Neuronal stem cell (in vitro differentiated cells): ENCODE measurements at regions not wholly inside any gene's neighbourhood (a gene's known extent, or its start where the extent isn't known, plus 50 kb on each side); places are given as distances from the start of the nearest gene placed in this dataset.

ENCODE experiments used
- DNase-seq: peaks from one replicate; pipeline ENCODE4 v3.0.0-alpha.2; 2013; ENCODE audit warnings: low spot score
- H2AFZ ChIP-seq: one replicate; pipeline ENCODE4 v1.6.1; 2013; ENCODE audit warnings: mild to moderate bottlenecking, low read length, inconsistent platforms
- H2AK5ac ChIP-seq: 2 replicates; pipeline ENCODE4 v1.6.1; 2013; ENCODE audit warnings: low read depth, mild to moderate bottlenecking, inconsistent platforms, low read length, moderate library complexity, mixed read lengths
- H2BK120ac ChIP-seq: 2 replicates; pipeline ENCODE4 v1.6.1; 2013; ENCODE audit warnings: low read depth, mild to moderate bottlenecking, inconsistent platforms, low read length, moderate library complexity, mixed read lengths
- H2BK12ac ChIP-seq: one replicate; pipeline ENCODE4 v1.6.1; 2013; ENCODE audit warnings: low read length, inconsistent platforms
- H2BK15ac ChIP-seq: 2 replicates; pipeline ENCODE4 v1.6.1; 2013; ENCODE audit warnings: mild to moderate bottlenecking, low read length, inconsistent platforms, mixed read lengths
- H2BK5ac ChIP-seq: one replicate; pipeline ENCODE4 v1.6.1; 2013; ENCODE audit warnings: inconsistent platforms, mild to moderate bottlenecking, low read length, moderate library complexity
- H3K14ac ChIP-seq: one replicate; pipeline ENCODE4 v1.6.1; 2013; ENCODE audit warnings: low read length, inconsistent platforms
- H3K18ac ChIP-seq: 2 replicates; pipeline ENCODE4 v1.6.1; 2013; ENCODE audit warnings: low read length, inconsistent platforms
- H3K23ac ChIP-seq: 2 replicates; pipeline ENCODE4 v1.6.1; 2013; ENCODE audit warnings: low read depth, mild to moderate bottlenecking, mixed read lengths, low read length, inconsistent platforms; ENCODE audit not compliant: poor library complexity
- H3K27ac ChIP-seq: replicated peaks from 3 replicates; pipeline ENCODE4 v1.5.1; 2013; ENCODE audit warnings: low read length, inconsistent platforms
- H3K27me3 ChIP-seq, 3 experiments: 2 replicates each; pipeline ENCODE4 v1.6.1; 2013; ENCODE audit warnings: low read length in 3 of 3, mild to moderate bottlenecking in 2 of 3, inconsistent platforms in 1 of 3, low read depth in 1 of 3, mixed read lengths in 1 of 3, moderate library complexity in 1 of 3; ENCODE audit not compliant: control insufficient read depth in 3 of 3, insufficient read depth in 3 of 3
- H3K36me3 ChIP-seq, 2 donors: replicated peaks in 1 of 2; 2 replicates each; pipeline ENCODE4 v1.6.1; 2013; ENCODE audit warnings: low read length in 2 of 2; ENCODE audit not compliant: control insufficient read depth in 2 of 2, insufficient read depth in 2 of 2
- H3K4ac ChIP-seq: 2 replicates; pipeline ENCODE4 v1.6.1; 2013; ENCODE audit warnings: inconsistent platforms, mild to moderate bottlenecking, low read length, moderate library complexity
- H3K4me1 ChIP-seq, 2 donors: 1 replicate in 1 of 2; 2 replicates in 1 of 2; pipeline ENCODE4 v1.6.1; 2013; ENCODE audit warnings: low read length in 2 of 2, low read depth in 1 of 2; ENCODE audit not compliant: control insufficient read depth in 2 of 2, insufficient read depth in 1 of 2
- H3K4me2 ChIP-seq: one replicate; pipeline ENCODE4 v1.6.1; 2013; ENCODE audit warnings: mild to moderate bottlenecking, low read length, inconsistent platforms; ENCODE audit not compliant: insufficient read depth, poor library complexity, severe bottlenecking
- H3K4me3 ChIP-seq, 2 donors: 2 replicates each; pipeline ENCODE4 v1.5.1; 2013; ENCODE audit warnings: low read length in 2 of 2, mild to moderate bottlenecking in 2 of 2, inconsistent platforms in 1 of 2, moderate library complexity in 1 of 2
- H3K79me1 ChIP-seq: one replicate; pipeline ENCODE4 v1.6.1; 2013; ENCODE audit warnings: low read depth, mild to moderate bottlenecking, inconsistent platforms, low read length, moderate library complexity
- H3K9ac ChIP-seq: one replicate; pipeline ENCODE4 v1.6.1; 2013; ENCODE audit warnings: mild to moderate bottlenecking, low read depth, low read length, inconsistent platforms; ENCODE audit not compliant: poor library complexity
- H3K9me3 ChIP-seq, 2 donors: replicated peaks in 1 of 2; 2 replicates each; pipeline versions ENCODE3 to v1.6.1; 2013; ENCODE audit warnings: low read length in 2 of 2, mild to moderate bottlenecking in 2 of 2, inconsistent platforms in 1 of 2, low read depth in 1 of 2, mixed read lengths in 1 of 2, moderate library complexity in 1 of 2; ENCODE audit not compliant: control insufficient read depth in 2 of 2, insufficient read depth in 1 of 2
- H4K8ac ChIP-seq: one replicate; pipeline ENCODE4 v1.6.1; 2013; ENCODE audit warnings: low read depth, mild to moderate bottlenecking, inconsistent platforms, low read length, moderate library complexity
- H4K91ac ChIP-seq: one replicate; pipeline ENCODE4 v1.6.1; 2013; ENCODE audit warnings: low read length, low read depth, mild to moderate bottlenecking, inconsistent platforms; ENCODE audit not compliant: poor library complexity
- WGBS, 2 donors: extraction: QIAGEN DNeasy Blood & Tissue Kit; methylation state at CpG; one replicate each; pipeline ENCODE4 v1.1.7; 2013; ENCODE audit warnings: missing lambda C conversion rate in 2 of 2, mixed read lengths in 1 of 2; ENCODE audit not compliant: insufficient read length in 2 of 2, insufficient replicate concordance in 1 of 2; ENCODE audit errors: extremely low coverage in 2 of 2; 5-methylcytosine and 5-hydroxymethylcytosine counted together

DNA sequence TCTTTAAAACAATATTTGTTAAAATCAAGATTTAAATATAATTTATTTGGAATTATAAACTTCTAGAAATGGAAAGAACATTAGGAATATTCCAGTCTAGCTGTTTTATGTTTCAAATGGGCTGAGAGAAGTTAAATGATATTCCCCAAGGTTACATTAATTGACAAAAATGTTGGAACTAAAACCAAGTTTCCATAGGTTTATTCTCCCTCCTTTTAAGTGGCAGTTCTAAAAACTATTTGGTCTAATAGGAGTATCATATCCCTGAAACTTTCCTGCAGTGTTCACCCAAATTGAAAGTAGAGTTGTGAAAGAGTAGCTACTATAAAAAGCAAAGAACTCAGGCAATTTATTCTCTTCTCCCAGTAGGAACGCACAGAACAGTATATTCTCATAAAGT, 1185.5 kb downstream of the LRFN5 start:
- Histone ChIP-seq H3K4me3 (no peak overlapping the region), H2BK5ac (no peak overlapping the region), H3K4me1 (no peaks in the 10 kb centered on the region), H2AFZ (no peak overlapping the region), H2BK12ac (no peak overlapping the region), H3K23ac (no peak overlapping the region), H3K27me3 (no peaks in the 10 kb centered on the region), H2BK15ac (no peak overlapping the region), H4K91ac (no peak overlapping the region), H4K8ac (no peak overlapping the region), H3K14ac (no peak overlapping the region), H2BK120ac (no peak overlapping the region), H3K79me1 (no peaks in the 10 kb centered on the region), H2AK5ac (no peak overlapping the region), H3K9ac (no peak overlapping the region), H3K9me3 (no peaks in the 10 kb centered on the region), H3K27ac (no peak overlapping the region), H3K4ac (no peak overlapping the region), H3K18ac (no peak overlapping the region), H3K4me2 (no peak overlapping the region), H3K36me3 (no peaks in the 10 kb centered on the region)
- no peak for DNase-seq
- WGBS, 2 donors = no CpG with 5 or more reads among the region's 1 CpG

DNA sequence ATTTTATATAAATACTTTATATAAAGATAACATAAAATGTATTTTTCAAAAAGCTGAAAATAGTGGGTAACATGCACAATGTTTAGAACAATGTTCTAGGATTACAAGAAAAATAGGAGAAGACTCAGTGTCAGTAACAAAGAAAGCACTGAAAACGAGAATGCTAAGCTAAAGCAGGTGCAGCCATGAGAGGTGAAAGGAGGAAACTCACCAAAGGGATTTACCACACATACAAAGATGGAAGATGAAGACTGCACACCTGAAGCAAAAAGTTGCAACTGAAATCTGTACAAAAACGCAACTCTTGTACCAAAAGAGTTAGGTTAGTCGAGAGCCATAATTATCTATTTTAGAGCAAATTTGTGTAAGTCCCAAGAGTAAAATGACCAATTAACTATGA, 1176.1 kb downstream of the LRFN5 start:
- Histone ChIP-seq H3K36me3 (no peaks in the 10 kb centered on the region), H3K4me1 (no peaks in the 10 kb centered on the region), H3K27ac (no peak overlapping the region), H3K9ac (no peak overlapping the region), H3K23ac (no peak overlapping the region), H3K18ac (no peak overlapping the region), H2BK5ac (no peak overlapping the region), H3K4ac (no peak overlapping the region), H3K14ac (no peak overlapping the region), H3K9me3 (peaks cover 0 to 1% of the 10 kb centered on the region in 2 donors), H2BK15ac (no peak overlapping the region), H2BK120ac (no peak overlapping the region), H3K27me3 (no peaks in the 10 kb centered on the region), H4K8ac (no peak overlapping the region), H3K4me3 (no peak overlapping the region), H4K91ac (no peak overlapping the region), H2AFZ (no peak overlapping the region), H3K79me1 (no peaks in the 10 kb centered on the region), H2BK12ac (no peak overlapping the region), H3K4me2 (no peak overlapping the region), H2AK5ac (no peak overlapping the region)
- no peak for DNase-seq
- WGBS, 2 donors = no CpG with 5 or more reads among the region's 3 CpGs

DNA sequence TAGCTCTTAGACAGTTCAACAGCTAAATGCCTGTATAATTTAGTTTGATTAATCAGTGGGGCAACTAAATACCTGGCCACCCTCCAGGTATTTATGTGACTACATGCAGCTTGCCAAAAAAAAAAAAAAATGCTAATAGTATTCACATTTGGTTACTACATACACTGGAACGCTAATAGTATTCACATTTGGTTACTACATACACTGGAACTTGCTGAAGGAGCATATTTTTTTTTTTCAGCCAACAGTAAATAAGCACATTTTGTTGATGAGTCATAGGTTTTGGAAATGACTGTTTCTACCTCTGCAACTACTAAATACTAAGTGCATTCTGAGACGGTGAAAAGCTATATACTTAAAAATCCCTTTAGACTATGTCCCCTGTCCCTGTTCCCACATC, 1172.3 kb downstream of the LRFN5 start:
- H3K27ac ChIP-seq = no peak overlapping the region
- no peak overlapping the region for H2BK15ac ChIP-seq
- H3K4me2 ChIP-seq = no peak overlapping the region
- no peak overlapping the region for H3K4me3 ChIP-seq
- H2BK120ac ChIP-seq = no peak overlapping the region
- no peaks in the 10 kb centered on the region for H3K79me1 ChIP-seq
- no peak overlapping the region for H3K9ac ChIP-seq
- H2AK5ac ChIP-seq = no peak overlapping the region
- no peak overlapping the region for H3K14ac ChIP-seq
- no peak overlapping the region for H4K8ac ChIP-seq
- WGBS, 2 donors = no CpG with 5 or more reads among the region's 2 CpGs
- H3K23ac ChIP-seq = no peak overlapping the region
- H3K9me3 ChIP-seq = no peaks in the 10 kb centered on the region
- no peak overlapping the region for H2BK5ac ChIP-seq
- no peak overlapping the region for H3K18ac ChIP-seq
- no peak for DNase-seq
- no peak overlapping the region for H2BK12ac ChIP-seq
- no peaks in the 10 kb centered on the region for H3K4me1 ChIP-seq
- H3K4ac ChIP-seq = no peak overlapping the region
- no peak overlapping the region for H2AFZ ChIP-seq
- H3K36me3 ChIP-seq = no peaks in the 10 kb centered on the region
- H3K27me3 ChIP-seq = no peaks in the 10 kb centered on the region
- no peak overlapping the region for H4K91ac ChIP-seq

DNA sequence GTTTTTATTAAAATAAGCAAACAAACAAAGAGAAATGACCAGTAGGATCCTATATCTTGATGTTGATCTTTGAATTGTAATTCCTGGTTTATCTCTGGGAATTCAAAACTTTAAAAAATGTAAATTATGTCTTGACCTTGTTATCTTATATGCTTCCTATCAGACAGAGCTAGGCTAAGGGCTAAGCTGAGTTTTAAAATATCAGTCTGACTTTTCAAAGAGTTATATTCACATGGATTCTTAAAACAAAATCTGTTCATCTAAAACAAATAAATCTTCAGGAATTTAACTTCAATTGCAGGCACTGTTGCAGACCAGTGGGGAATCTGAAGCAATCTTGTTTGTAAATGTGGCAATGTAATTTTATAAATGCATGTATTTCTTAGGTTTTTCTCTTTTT, 1144.1 kb downstream of the LRFN5 start:
- Histone ChIP-seq H3K9ac (no peak overlapping the region), H3K23ac (no peak overlapping the region), H3K79me1 (no peaks in the 10 kb centered on the region), H3K27me3 (no peaks in the 10 kb centered on the region), H4K91ac (no peak overlapping the region), H3K4me1 (no peaks in the 10 kb centered on the region), H2BK5ac (no peak overlapping the region), H3K36me3 (no peaks in the 10 kb centered on the region), H4K8ac (no peak overlapping the region), H2AFZ (no peak overlapping the region), H2BK12ac (no peak overlapping the region), H2BK15ac (no peak overlapping the region), H3K4me2 (no peak overlapping the region), H3K27ac (no peak overlapping the region), H3K14ac (no peak overlapping the region), H2AK5ac (no peak overlapping the region), H3K4ac (no peak overlapping the region), H3K18ac (no peak overlapping the region), H2BK120ac (no peak overlapping the region), H3K9me3 (no peaks in the 10 kb centered on the region), H3K4me3 (no peak overlapping the region)
- DNase-seq = no peak
